ENCODE measurements at regions not wholly inside any gene's neighbourhood (a gene's known extent, or its start where the extent isn't known, plus 50 kb on each side); places are given as distances from the start of the nearest gene placed in this dataset.
"Not testable (repeated sequence)": the region's sequence is repeated elsewhere in the genome, so short reads cannot be mapped to it uniquely, and the experiment has no call there.

DNA sequence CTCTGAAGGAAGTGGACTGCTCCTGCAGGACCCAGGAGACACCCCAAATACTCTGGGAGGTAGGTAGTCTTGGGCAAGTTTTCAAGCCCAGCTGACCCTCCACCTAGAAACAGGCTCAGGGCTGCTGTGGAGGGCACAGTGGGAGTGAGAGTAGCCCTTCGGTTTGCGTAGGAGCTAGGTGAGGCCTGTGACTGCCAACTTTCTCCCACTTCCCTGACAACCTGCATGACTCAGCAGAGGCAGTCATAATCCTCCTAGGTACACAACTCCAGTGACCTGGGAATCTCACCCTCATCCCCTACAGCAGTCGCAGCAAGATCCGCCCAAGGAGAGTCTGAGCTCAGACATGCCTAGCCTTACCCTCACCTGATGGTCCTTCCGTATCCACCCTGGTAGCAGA, 439.1 kb downstream of the CNTNAP4 start:
- TF ChIP-seq, protein P1, sequence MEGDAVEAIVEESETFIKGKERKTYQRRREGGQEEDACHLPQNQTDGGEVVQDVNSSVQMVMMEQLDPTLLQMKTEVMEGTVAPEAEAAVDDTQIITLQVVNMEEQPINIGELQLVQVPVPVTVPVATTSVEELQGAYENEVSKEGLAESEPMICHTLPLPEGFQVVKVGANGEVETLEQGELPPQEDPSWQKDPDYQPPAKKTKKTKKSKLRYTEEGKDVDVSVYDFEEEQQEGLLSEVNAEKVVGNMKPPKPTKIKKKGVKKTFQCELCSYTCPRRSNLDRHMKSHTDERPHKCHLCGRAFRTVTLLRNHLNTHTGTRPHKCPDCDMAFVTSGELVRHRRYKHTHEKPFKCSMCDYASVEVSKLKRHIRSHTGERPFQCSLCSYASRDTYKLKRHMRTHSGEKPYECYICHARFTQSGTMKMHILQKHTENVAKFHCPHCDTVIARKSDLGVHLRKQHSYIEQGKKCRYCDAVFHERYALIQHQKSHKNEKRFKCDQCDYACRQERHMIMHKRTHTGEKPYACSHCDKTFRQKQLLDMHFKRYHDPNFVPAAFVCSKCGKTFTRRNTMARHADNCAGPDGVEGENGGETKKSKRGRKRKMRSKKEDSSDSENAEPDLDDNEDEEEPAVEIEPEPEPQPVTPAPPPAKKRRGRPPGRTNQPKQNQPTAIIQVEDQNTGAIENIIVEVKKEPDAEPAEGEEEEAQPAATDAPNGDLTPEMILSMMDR (IDR thresholded peaks at IDR 0.05; ENCODE audit: low read length), result not testable (repeated sequence)
- not testable (repeated sequence) for TF ChIP-seq EZH2 (IDR thresholded peaks at IDR 0.05; ENCODE audit: borderline replicate concordance, low read length)

Measured in OCI-LY1 (cell line).